Left lobe of liver (tissue), 2 donors: ENCODE measurements at regions not wholly inside any gene's neighbourhood (a gene's known extent, or its start where the extent isn't known, plus 50 kb on each side); places are given as distances from the start of the nearest gene placed in this dataset.
"Not testable (repeated sequence)": the region's sequence is repeated elsewhere in the genome, so short reads cannot be mapped to it uniquely, and the experiment has no call there.

Experiments
- ATAC-seq: fragments of 200-7000 bp; cut with Tn5 transposase; one replicate; pipeline ENCODE4 v1.9.1; 2020; ENCODE audit warnings: mild to moderate bottlenecking, moderate library complexity
- DNase-seq: peaks from one replicate; pipeline ENCODE4 v3.0.0-alpha.2; 2020; ENCODE audit warnings: low spot score
- donor health status: DM: no; HTN: no; CAD: no; lungs with moderate emphysema.
- donor health status: DM: no; HTN: yes; CAD: no.

- no peak for DNase-seq
Measured at GRCh38 chr2:41241325-41242000, 789.6 kb upstream of the SLC8A1 start.

GRCh38 chr2:41242001-41242331 is 790.1 kb upstream of the SLC8A1 start:
- ATAC-seq (no peak), DNase-seq (no peak)

More at GRCh38 chr2:41241325-41242000, 789.6 kb upstream of the SLC8A1 start:
- no peak for ATAC-seq

- ATAC-seq (no peak), DNase-seq (no peak)
Measured at GRCh38 chr2:41267929-41268659, 779.7 kb upstream of the PKDCC start.

- DNase-seq (no peak), ATAC-seq (no peak)
Measured at GRCh38 chr2:41283079-41283775, 764.6 kb upstream of the PKDCC start.

DNA sequence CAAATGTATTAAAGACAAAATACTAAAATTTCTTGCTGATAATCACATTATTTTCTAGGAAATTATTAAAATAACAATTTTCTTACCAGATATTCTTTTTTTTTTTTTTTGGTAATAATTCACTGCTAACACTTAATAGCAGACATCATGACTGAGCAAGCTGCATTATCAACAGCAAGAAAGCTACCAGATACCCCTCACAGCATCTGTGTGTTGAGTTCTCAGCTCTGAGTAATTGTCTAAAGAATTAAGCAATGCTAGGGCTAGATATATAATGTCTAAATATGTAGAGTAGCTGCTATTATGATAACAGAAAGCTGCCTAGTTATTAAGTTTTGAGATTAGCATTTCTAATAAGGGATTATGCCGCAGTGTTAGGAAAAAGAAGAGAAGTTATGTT is 754.3 kb upstream of the PKDCC start:
- ATAC-seq: no peak

DNA sequence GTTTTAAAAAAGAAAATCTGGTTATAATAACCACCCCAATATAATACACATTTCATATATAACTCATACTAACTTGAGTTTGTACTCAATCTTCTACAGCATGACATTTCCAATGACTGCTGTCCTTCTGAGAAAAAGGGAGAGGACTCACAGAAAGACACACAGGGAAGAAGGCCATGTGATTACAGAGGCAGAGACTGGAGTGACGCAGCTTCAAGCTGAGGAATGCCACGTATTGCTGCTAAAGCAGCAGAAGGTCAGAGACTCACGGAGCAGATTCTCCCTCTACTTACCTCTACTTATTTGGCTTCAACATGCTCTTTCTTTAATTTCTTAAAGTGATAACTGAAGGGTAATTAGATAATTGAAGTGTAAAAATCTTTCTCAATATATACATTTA is 753.5 kb upstream of the PKDCC start:
- ATAC-seq (no peak), DNase-seq (no peak)

More for the DNA sequence above, 754.3 kb upstream of the PKDCC start:
- no peak for DNase-seq

- ATAC-seq: no peak
- no peak for DNase-seq
Measured at GRCh38 chr2:41313082-41313481, 734.7 kb upstream of the PKDCC start.

DNA sequence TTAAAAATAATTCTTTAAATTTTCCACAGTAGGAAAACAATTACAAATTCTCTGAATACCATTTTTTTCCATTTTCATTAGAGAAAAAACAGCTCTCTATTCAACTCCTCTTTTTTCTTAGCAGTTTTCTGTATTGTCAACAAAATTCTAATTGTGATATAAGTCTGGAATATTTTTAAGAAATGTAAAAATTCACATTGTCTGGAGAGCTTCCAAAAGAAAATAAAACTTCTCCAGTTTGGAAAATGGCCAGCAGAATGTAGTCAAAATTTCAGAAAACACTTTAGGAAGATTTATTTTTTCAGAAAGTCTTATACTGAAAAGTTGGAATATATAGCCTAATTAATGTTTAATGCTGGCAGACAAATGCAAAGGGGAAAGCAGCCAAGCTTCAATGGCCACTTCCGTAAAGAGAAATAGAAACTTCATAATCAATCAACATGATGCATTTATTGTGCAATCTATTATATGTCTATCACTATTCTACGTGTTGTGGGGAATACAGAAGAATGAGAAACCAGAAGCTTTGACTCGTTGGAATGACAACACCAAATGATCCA is 733.2 kb upstream of the PKDCC start:
- no peak for DNase-seq
- ATAC-seq: no peak

GRCh38 chr2:41319437-41319836 is 728.4 kb upstream of the PKDCC start:
- no peak for ATAC-seq

GRCh38 chr2:41320491-41320890 is 727.3 kb upstream of the PKDCC start:
- DNase-seq: no peak
- ATAC-seq: no peak

More at GRCh38 chr2:41319437-41319836, 728.4 kb upstream of the PKDCC start:
- no peak for DNase-seq

DNA sequence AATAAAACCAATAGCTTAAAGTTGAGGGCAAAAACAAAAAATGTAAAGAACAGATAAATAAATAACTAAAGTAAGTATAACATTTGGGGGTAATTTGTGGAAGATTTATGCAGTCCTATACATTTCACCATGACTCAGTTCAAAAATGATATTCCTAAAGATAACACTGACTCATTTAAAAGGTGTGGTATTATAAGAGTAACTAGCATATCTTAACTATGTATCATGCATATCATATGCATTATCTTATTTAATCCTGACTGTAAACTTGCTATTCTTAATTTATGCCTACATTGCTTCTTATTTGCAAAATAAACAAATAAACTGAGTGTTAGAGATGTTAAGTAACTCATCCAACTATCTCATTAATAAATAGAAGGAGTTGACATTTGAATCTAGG is 726.5 kb upstream of the PKDCC start:
- DNase-seq (no peak), ATAC-seq (no peak)

DNA sequence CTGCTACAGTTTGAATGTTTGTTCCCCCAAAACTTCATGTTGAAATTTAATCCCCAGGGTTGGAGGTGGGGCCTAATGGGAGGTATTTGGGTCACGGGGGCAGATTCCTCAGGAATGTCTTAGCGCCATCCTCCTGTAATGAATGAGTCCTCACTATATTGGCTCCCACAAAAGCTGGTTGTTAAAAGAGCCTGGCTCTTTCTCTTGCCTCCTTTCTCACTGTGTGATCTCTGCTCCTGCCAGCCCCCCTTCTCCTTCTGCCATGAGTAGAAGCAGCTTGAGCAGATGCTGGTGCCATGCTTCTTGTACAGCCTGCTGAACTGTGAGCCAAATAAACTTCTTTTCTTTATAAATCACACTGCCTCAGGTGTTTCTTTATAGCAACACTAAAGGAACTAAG is 721.0 kb upstream of the PKDCC start:
- DNase-seq (no peak), ATAC-seq (no peak)

DNA sequence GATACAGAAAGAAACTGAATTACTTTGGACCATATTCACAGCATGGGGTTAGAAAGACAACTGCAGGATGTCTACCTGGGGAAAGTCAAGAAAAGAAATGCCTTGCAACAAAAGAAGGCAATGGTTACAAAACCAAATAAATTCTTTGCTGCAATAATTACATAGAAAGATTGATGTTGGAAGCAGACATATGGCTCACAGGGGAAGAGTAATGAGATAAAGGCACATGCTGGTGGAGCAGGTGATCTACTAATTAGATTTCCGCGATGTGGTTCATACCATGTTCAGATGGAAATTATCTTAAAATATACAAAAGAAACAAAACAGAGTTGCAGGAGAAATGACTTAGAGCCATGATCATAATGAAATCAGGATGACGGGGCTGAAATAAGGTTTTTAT is 718.8 kb upstream of the PKDCC start:
- DNase-seq: no peak
- no peak for ATAC-seq

- ATAC-seq (no peak), DNase-seq (no peak)
Measured at GRCh38 chr2:41334159-41334558, 713.7 kb upstream of the PKDCC start.

DNA sequence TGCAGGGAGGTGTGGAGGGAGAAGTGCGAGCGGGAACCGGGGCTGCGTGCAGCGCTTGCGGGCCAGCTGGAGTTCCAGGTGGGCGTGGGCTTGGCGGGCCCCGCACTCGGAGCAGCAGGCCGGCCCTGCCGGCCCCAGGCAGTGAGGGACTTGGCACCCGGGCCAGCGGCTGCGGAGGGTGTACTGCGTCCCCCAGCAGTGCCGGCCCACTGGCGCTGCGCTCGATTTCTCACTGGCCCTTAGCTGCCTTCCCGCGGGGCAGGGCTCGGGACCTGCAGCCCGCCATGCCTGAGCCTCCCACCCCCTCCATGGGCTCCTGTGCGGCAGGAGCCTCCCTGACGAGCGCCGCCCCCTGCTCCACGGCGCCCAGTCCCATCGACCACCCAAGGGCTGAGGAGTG is 712.2 kb upstream of the PKDCC start:
- not testable (repeated sequence) for DNase-seq, ATAC-seq

- DNase-seq: no peak
- no peak for ATAC-seq
Measured at GRCh38 chr2:41337956-41338355, 709.9 kb upstream of the PKDCC start.

DNA sequence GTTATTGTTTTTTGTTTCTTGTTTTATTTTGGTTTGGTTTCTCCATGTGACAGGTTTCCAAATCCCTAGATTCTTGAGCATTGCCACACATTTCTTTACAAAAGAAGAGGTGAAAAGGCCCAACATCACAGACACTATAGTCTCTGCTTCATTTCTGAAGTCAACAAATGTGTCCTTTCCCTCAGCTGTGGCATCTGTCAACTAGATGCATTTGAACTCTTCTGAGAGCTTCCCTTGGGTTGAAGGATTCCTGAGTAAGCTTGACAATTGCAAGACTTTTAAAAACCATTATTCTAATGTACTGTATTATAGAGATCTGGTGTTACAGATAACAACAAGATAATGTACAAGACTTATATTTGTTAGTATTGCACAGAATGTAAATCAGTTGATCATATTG is 703.3 kb upstream of the PKDCC start:
- DNase-seq (no peak), ATAC-seq (no peak)

DNA sequence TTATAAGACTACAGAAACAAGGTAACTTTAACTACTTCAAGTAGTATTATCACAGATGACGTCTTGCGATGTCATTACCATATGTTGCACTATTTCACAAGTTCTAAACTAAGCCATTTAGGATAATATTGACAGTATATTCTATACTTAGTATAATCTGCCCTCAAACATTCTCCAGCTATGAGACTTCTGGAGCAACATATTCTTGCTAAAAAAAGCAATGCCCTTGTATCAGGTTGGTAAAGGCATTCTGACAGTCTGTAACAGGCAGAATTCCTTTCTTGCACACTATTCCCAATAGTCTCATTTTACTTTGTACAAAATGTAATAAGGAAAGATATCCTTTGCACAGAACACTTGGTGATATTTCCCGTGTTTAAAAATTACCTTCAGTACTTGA is 694.8 kb upstream of the PKDCC start:
- ATAC-seq (no peak), DNase-seq (no peak)

DNA sequence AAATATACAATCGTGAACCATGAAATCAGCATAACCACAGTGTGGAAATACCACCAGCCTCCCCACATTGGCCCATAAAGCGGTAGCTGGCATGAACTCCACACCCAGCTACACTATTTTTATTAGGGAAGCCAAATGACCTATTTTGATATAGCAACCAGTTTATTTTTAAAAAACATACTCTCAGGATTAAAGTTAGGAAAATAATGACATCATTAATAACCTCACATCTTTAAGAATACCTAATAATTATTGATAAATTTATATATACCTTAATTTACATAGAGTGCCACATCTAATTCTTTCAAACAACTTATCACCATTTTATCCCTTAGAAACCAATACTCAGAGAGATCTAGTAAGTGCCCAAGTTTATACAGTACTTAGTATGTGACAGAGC is 692.0 kb upstream of the PKDCC start:
- DNase-seq (no peak), ATAC-seq (no peak)

DNA sequence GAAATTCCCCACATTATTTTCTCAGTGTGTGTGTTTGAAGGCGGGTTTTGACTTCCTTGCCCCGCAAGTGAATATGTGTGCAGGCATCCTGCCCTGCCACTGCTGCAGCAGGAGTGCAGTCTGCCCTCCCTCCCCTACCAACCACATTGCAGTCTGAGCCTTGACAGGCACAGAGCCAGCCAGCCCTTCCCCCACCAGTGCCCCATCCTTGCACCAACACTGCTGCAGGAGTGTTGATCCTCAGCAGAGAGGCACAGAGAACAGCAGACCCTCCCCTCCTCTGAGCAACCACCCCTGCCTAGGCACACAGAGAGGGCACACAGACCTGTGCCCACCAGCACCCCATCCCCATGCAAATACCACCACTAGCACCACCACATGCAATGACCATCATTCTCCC is 683.0 kb upstream of the PKDCC start:
- DNase-seq (no peak), ATAC-seq (no peak)

GRCh38 chr2:41375901-41376300 is 671.9 kb upstream of the PKDCC start:
- no peak for DNase-seq
- no peak for ATAC-seq

DNA sequence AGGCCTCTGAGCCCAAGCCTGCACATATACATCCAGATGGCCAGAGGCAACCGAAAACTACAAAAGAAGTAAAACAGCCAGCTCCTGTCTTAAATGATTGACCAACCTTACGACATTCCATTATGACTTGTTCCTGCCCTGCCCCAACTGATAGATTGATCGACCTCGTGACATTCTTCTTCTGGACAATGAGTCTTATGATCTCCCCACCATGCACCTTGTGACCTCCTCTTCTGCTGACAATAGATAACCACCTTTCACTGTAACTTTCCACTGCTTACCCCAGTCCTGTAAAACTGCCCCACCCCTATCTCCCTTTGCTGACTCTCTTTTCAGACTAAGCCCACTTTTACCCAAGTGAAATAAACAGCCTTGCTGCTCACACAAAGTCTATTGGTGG is 670.0 kb upstream of the PKDCC start:
- ATAC-seq: no peak
- DNase-seq: no peak
